ENCODE measurements at regions not wholly inside any gene's neighbourhood (a gene's known extent, or its start where the extent isn't known, plus 50 kb on each side); places are given as distances from the start of the nearest gene placed in this dataset.

DNA sequence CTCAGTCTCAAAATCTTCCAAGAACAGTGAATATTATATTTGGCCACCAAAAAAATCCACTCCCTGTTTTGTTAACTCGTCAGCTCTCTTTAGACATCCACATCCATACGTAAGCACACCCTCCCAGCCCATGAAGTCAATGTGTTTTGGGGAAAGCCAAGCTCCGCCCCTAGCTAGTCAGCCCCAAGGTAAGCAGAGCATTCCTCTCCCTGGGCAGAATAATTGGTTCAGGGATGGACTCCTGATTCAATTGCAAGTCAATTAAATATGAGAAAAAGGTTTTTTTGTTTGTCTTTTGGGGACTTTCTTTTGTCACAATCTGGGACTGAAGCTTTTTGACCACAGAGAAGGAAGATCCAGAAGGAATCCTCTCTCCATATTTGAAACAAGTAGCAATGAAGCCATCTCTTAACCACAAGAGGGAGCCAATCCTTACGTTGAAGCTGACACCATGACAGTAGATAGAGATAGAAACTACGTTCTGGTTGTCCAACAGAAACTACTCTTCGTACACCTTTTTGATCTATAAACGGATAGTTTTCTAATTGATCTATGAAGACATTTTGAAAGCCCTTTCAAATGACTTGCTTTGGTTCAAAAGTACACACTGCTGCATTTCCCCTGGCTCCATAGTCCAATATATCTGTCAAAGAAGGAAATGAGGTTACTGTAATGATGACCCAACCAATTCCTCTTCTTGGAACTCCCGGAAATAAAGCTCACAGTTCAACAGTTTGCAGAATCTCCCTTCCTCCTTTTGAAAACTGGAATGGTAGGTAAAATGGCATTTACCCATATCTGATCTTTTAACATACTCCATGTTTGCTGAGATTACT is 166.4 kb downstream of the TLE1 start:
- Histone ChIP-seq H3K27me3 (ENCODE audit: control insufficient read depth, insufficient read depth, low read length) (no peaks in the 10 kb centered on the region), H3K36me3 (ENCODE audit: control insufficient read depth, insufficient read depth, low read length) (no peaks in the 10 kb centered on the region), H3K4me3 (ENCODE audit: low read depth, low read length) (no peak overlapping the region)
- TF ChIP-seq, protein P1, sequence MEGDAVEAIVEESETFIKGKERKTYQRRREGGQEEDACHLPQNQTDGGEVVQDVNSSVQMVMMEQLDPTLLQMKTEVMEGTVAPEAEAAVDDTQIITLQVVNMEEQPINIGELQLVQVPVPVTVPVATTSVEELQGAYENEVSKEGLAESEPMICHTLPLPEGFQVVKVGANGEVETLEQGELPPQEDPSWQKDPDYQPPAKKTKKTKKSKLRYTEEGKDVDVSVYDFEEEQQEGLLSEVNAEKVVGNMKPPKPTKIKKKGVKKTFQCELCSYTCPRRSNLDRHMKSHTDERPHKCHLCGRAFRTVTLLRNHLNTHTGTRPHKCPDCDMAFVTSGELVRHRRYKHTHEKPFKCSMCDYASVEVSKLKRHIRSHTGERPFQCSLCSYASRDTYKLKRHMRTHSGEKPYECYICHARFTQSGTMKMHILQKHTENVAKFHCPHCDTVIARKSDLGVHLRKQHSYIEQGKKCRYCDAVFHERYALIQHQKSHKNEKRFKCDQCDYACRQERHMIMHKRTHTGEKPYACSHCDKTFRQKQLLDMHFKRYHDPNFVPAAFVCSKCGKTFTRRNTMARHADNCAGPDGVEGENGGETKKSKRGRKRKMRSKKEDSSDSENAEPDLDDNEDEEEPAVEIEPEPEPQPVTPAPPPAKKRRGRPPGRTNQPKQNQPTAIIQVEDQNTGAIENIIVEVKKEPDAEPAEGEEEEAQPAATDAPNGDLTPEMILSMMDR (IDR thresholded peaks at IDR 0.05; ENCODE audit: insufficient read depth, low read length, poor library complexity, severe bottlenecking), result peak; percentile 44
- no peak for DNase-seq (ENCODE audit: low read depth)

DNA sequence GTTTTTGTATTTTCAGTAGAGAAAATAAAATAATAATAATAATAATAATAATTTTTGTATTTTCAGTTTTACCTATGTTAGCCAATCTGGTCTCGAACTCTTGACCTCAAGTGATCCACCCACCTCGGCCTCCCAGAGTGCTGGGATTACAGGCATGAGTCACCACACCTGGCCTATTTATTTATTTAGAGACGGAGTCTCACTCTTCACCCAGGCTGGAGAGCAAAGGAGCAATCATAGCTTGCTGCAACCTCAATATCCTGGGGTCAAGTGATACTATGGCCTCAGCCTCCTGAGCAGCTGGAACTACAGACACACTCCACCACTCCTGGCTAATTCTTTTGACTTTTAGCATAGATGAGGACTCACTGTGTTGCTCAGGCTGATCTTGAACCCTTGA is 167.5 kb downstream of the TLE1 start:
- no peaks in the 10 kb centered on the region for H3K36me3 ChIP-seq (ENCODE audit: control insufficient read depth, insufficient read depth, low read length)
- DNase-seq (ENCODE audit: low read depth), result no peak
- H3K4me3 ChIP-seq (ENCODE audit: low read depth, low read length), result no peak overlapping the region
- H3K27me3 ChIP-seq (ENCODE audit: control insufficient read depth, insufficient read depth, low read length), result no peaks in the 10 kb centered on the region
- TF ChIP-seq, protein P1 (IDR thresholded peaks at IDR 0.05; ENCODE audit: insufficient read depth, low read length, poor library complexity, severe bottlenecking), result no peak

DNA sequence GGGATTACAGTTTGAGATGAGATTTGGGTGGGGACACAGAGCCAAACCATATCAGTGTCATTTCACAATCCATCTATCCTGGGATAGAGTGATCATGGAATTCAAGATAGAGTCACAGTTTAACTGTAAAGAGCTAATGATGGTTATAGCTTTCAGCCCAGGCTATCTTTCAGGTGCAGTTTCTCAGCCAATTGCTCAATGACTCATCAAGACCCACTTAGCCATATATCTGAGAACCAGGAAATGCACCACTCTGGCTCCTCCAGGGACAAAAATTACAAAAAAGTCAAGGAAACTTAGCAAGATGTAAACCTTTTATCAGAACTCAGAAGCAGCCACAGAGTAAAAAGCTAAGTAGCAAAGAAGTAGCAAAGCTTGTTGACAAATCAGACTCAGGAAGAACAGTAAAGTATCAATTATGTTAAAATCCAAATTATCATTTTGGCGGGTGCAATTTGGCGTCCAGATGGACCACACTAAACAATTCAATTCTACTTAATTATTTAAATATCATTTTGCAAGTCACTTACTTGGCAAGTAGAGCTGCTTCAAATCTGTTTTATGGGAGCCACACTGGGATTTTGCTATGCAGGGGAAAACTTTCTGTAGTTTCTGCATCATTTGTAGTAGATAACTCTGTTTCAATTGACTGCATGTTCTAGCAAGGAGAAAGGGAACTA is 169.4 kb downstream of the TLE1 start:
- TF ChIP-seq, protein P1 (IDR thresholded peaks at IDR 0.05; ENCODE audit: insufficient read depth, low read length, poor library complexity, severe bottlenecking), result no peak
- DNase-seq (ENCODE audit: low read depth), result no peak
- no peaks in the 10 kb centered on the region for H3K36me3 ChIP-seq (ENCODE audit: control insufficient read depth, insufficient read depth, low read length)
- no peaks in the 10 kb centered on the region for H3K27me3 ChIP-seq (ENCODE audit: control insufficient read depth, insufficient read depth, low read length)
- H3K4me3 ChIP-seq (ENCODE audit: low read depth, low read length), result no peak overlapping the region

DNA sequence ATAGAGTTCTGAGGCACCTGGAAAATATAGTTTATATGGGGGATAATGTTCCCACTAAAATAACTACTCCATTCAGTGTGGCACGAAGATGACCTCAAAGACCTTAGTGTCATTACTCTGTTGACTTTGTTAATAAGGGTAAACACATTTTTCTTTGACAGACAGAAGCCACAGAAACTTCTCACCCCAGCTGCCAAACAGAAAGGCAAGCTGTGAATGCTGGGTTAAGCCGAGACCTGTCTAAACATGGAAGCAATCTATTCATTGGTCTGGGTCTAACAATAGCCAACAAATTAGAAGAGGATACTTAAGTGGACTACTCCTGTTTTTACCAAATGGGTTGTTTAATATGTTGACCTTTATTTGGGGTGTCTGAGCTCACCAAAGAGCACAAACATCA is 171.4 kb downstream of the TLE1 start:
- Histone ChIP-seq H3K27me3 (ENCODE audit: control insufficient read depth, insufficient read depth, low read length) (no peaks in the 10 kb centered on the region), H3K36me3 (ENCODE audit: control insufficient read depth, insufficient read depth, low read length) (no peaks in the 10 kb centered on the region), H3K4me3 (ENCODE audit: low read depth, low read length) (no peak overlapping the region)
- DNase-seq (ENCODE audit: low read depth), result no peak
- TF ChIP-seq, protein P1 (IDR thresholded peaks at IDR 0.05; ENCODE audit: insufficient read depth, low read length, poor library complexity, severe bottlenecking), result no peak

DNA sequence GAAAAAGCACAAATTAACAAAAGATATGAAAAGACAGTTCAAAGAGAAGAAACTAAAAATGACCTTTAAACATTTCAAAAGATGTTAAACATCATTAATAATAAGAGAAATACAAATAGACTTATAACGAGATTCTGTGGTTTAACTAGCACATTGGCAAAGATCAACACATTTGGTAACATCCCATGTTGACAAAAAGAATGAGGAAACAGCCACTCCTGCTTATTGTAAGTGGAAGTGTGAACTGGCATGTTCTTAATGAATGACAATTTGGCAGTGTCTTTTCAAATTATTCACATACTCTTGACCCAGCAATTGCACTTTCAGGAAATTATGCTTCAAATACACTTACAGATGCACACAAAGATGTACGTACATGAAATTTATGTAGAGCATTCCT is 176.3 kb downstream of the TLE1 start:
- TF ChIP-seq, protein P1 (IDR thresholded peaks at IDR 0.05; ENCODE audit: insufficient read depth, low read length, poor library complexity, severe bottlenecking), result no peak
- H3K4me3 ChIP-seq (ENCODE audit: low read depth, low read length), result no peak overlapping the region
- H3K27me3 ChIP-seq (ENCODE audit: control insufficient read depth, insufficient read depth, low read length), result no peaks in the 10 kb centered on the region

More for the DNA sequence above, 176.3 kb downstream of the TLE1 start:
- no peak for DNase-seq (ENCODE audit: low read depth)
- no peaks in the 10 kb centered on the region for H3K36me3 ChIP-seq (ENCODE audit: control insufficient read depth, insufficient read depth, low read length)

Data from kidney epithelial cell (primary cell).